Breast epithelium (tissue), 4 donors: ENCODE measurements at regions not wholly inside any gene's neighbourhood (a gene's known extent, or its start where the extent isn't known, plus 50 kb on each side); places are given as distances from the start of the nearest gene placed in this dataset.

ENCODE experiments used
- DNase-seq, 2 donors: peaks; one replicate each; pipeline ENCODE4 v3.0.0-alpha.2; 2019; ENCODE audit warnings: low spot score in 2 of 2
- H3K27ac ChIP-seq, 2 donors: fragments of 200-600 bp; sonication (generic) in 1 of 2; one replicate each; pipeline ENCODE4 v1.5.1; 2016 to 2019; ENCODE audit warnings: mild to moderate bottlenecking in 1 of 2
- H3K27me3 ChIP-seq, 2 donors: fragments of 200-600 bp; sonication (generic) in 1 of 2; one replicate each; pipeline versions ENCODE4 v1.5.1 to v1.6.0; 2017 to 2019; ENCODE audit warnings: control low read depth in 1 of 2, mild to moderate bottlenecking in 1 of 2
- H3K36me3 ChIP-seq: fragments of 200-600 bp; one replicate; pipeline ENCODE4 v1.5.1; 2019
- H3K4me1 ChIP-seq, 2 donors: fragments of 200-600 bp; sonication (generic); one replicate each; pipeline ENCODE4 v1.5.1; 2016 to 2019; ENCODE audit warnings: control low read depth in 1 of 2
- H3K4me3 ChIP-seq, 3 donors: fragments of 200-600 bp; sonication (generic); 1 replicate in 2 of 3; 2 replicates in 1 of 3; pipeline ENCODE4 v1.5.1; 2016 to 2019; ENCODE audit warnings: mild to moderate bottlenecking in 3 of 3, moderate library complexity in 2 of 3
- H3K9me3 ChIP-seq, 2 donors: fragments of 200-600 bp; sonication (generic) in 1 of 2; one replicate each; pipeline ENCODE4 v1.5.1; 2016 to 2019; ENCODE audit warnings: control low read depth in 1 of 2
- POLR2A ChIP-seq: fragments of 450-650 bp; IDR thresholded peaks from one replicate; pipeline ENCODE4 v1.6.1; 2016; ENCODE audit warnings: antibody characterized with exemption, mild to moderate bottlenecking, moderate library complexity
- POLR2AphosphoS5 ChIP-seq, 3 donors: sonication (generic); formaldehyde crosslinking; IDR thresholded peaks; one replicate each; pipeline ENCODE4 v1.6.1; 2017; ENCODE audit warnings: antibody characterized with exemption in 3 of 3
- intact Hi-C: fragments of 100-400 bp; cut with DNase I; formaldehyde crosslinking; loops from one replicate; pipeline ENCODE4 v1.15.1; 2023; ENCODE audit warnings: low total_unique reads
- TF ChIP-seq, protein P1 (sequence below), 3 donors: fragments of 450-650 bp; IDR thresholded peaks; one replicate each; pipeline ENCODE4 v1.5.1; 2016 to 2017; ENCODE audit warnings: antibody characterized with exemption in 3 of 3, mild to moderate bottlenecking in 3 of 3, moderate library complexity in 3 of 3

DNA sequence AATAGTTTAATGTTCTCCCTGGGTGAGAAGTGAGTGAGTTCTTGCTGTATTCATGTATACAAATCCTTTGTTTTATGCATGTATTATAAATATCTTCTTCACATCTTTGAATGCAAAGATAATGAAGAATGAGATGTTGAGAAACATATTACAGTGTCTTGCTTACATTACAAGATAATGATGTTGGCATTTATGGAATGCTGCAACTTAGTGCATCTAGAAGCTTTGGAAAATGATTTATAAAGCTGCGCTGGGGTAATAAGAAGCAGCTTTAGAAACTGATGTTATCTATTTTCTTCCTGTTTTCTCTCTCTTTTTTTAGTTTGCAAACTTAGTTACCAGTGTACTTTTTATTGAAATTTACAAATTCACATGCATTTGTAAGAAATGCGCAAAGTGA, 673.4 kb downstream of the KCTD16 start:
- TF ChIP-seq POLR2AphosphoS5 (IDR thresholded peaks at IDR 0.05), result no peak
- no peak for TF ChIP-seq POLR2A
- TF ChIP-seq, protein P1, sequence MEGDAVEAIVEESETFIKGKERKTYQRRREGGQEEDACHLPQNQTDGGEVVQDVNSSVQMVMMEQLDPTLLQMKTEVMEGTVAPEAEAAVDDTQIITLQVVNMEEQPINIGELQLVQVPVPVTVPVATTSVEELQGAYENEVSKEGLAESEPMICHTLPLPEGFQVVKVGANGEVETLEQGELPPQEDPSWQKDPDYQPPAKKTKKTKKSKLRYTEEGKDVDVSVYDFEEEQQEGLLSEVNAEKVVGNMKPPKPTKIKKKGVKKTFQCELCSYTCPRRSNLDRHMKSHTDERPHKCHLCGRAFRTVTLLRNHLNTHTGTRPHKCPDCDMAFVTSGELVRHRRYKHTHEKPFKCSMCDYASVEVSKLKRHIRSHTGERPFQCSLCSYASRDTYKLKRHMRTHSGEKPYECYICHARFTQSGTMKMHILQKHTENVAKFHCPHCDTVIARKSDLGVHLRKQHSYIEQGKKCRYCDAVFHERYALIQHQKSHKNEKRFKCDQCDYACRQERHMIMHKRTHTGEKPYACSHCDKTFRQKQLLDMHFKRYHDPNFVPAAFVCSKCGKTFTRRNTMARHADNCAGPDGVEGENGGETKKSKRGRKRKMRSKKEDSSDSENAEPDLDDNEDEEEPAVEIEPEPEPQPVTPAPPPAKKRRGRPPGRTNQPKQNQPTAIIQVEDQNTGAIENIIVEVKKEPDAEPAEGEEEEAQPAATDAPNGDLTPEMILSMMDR (IDR thresholded peaks at IDR 0.05), result no peak
- no peaks in the 10 kb centered on the region for H3K4me1 ChIP-seq
- no peaks in the 10 kb centered on the region for H3K27me3 ChIP-seq
- H3K9me3 ChIP-seq, result no peaks in the 10 kb centered on the region
- no peak overlapping the region for H3K4me3 ChIP-seq
- no peak overlapping the region for H3K27ac ChIP-seq
- H3K36me3 ChIP-seq, result no peaks in the 10 kb centered on the region
- no peak for DNase-seq
- intact Hi-C loops, result no loop called here

DNA sequence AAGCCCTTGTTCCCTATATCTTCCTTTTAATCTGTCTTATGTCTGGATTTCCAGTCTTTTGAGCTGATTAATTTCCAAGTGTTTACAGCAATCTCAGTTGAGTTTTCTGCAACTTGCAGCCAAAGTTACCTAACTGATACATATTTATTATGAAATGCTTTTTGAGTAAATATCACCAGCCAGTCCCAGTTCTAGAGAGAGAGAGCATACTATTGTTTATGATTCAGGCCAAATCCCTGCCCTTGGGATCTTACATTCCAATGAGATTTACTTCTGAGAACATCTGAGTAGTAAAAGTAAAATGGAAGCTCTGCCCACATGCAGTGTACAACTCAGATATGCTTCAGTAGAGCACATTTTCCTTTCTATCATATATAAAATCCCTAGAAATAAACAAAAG, 661.7 kb downstream of the KCTD16 start:
- Histone ChIP-seq H3K9me3 (no peaks in the 10 kb centered on the region), H3K27me3 (no peaks in the 10 kb centered on the region), H3K4me1 (no peaks in the 10 kb centered on the region), H3K27ac (no peak overlapping the region), H3K36me3 (no peaks in the 10 kb centered on the region), H3K4me3 (no peak overlapping the region)
- intact Hi-C loops, result no loop called here
- no peak for DNase-seq
- TF ChIP-seq POLR2A (no peak), POLR2AphosphoS5 (IDR thresholded peaks at IDR 0.05) (no peak)
- TF ChIP-seq, protein P1 (IDR thresholded peaks at IDR 0.05), result no peak

DNA sequence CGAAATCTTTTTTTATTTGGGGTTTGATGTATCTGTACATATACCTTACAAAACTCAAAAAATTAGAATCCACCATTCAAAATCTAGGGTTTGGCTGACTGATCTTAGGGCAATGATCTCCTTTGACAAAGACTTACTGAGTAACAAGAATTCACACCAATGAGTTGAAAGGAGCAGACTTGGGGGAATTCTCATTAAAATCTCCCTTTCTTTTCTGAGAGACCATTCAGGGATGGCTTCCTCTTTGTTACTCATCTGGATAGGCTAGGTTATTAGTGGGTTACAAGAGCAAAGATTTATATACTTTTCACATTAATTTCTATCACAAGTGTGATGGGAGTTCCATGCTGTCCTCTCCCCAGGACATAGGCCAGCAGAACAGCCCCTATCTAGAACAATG, 661.0 kb downstream of the KCTD16 start:
- Histone ChIP-seq H3K4me1 (no peaks in the 10 kb centered on the region), H3K27ac (no peak overlapping the region)
- TF ChIP-seq POLR2A (no peak), POLR2AphosphoS5 (IDR thresholded peaks at IDR 0.05) (no peak)
- TF ChIP-seq, protein P1 (IDR thresholded peaks at IDR 0.05), result no peak

DNA sequence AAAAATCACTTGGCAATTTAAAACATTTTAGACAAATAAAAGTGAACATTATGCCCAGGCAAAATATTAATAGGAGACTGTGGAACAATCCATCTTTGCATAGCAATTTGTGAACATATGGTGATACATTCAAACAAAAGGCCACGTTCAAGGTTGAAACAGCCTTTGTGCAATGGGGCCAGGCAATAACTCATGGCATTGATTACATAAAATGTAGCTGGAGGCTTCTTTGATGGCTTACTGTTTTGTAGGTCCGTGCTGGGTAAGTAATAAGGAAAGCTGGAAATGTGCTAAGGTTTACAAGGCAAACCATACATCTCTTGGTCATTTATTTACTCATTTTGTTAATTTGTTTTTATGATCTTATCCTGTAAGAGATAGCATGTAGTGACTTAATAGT, 651.8 kb downstream of the KCTD16 start:
- no peak overlapping the region for H3K27ac ChIP-seq
- TF ChIP-seq POLR2AphosphoS5 (IDR thresholded peaks at IDR 0.05) (no peak), POLR2A (no peak)
- TF ChIP-seq, protein P1 (IDR thresholded peaks at IDR 0.05), result no peak
- no peak for DNase-seq
- no peak overlapping the region for H3K4me3 ChIP-seq
- H3K27me3 ChIP-seq, result no peaks in the 10 kb centered on the region
- intact Hi-C loops, result no loop called here
- H3K36me3 ChIP-seq, result no peaks in the 10 kb centered on the region
- no peaks in the 10 kb centered on the region for H3K4me1 ChIP-seq
- H3K9me3 ChIP-seq, result no peaks in the 10 kb centered on the region

More for the DNA sequence above, 661.0 kb downstream of the KCTD16 start:
- no peaks in the 10 kb centered on the region for H3K9me3 ChIP-seq
- intact Hi-C loops, result no loop called here
- H3K4me3 ChIP-seq, result no peak overlapping the region
- no peaks in the 10 kb centered on the region for H3K27me3 ChIP-seq
- H3K36me3 ChIP-seq, result no peaks in the 10 kb centered on the region
- no peak for DNase-seq

DNA sequence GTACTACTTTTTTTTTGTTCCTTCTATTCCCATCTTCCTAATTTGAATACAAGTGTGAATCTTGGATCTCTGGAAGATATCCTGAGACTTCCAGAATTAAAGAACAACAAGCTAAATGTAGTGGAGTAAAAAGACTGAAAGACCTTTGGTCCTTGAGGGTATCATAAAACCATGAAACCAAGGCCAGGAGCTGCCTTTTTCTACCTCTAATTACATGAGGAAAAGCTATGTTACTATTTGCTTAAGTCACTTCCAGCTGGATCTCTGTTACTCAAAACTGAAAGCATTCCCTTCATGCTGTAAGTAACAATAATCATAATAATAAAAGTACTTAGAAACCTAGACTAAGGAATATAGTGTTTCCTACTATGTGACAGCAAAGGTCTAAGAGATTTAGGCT, 649.6 kb downstream of the KCTD16 start:
- Histone ChIP-seq H3K27ac (no peak overlapping the region), H3K4me1 (no peaks in the 10 kb centered on the region), H3K9me3 (no peaks in the 10 kb centered on the region), H3K36me3 (no peaks in the 10 kb centered on the region), H3K4me3 (no peak overlapping the region), H3K27me3 (no peaks in the 10 kb centered on the region)
- intact Hi-C loops, result no loop called here
- TF ChIP-seq POLR2A (no peak), POLR2AphosphoS5 (IDR thresholded peaks at IDR 0.05) (no peak)
- TF ChIP-seq, protein P1 (IDR thresholded peaks at IDR 0.05), result no peak
- no peak for DNase-seq
